ENCODE measurements at regions not wholly inside any gene's neighbourhood (a gene's known extent, or its start where the extent isn't known, plus 50 kb on each side); places are given as distances from the start of the nearest gene placed in this dataset.

GRCh38 chr11:133742353-133742752 is 103.0 kb downstream of the SPATA19 start:
- no peak for TF ChIP-seq CTCF (IDR thresholded peaks at IDR 0.05; ENCODE audit: unreplicated experiment)
- H3K36me3 Mint-ChIP-seq (ENCODE audit: insufficient read depth, unreplicated experiment) = no peaks in the 10 kb centered on the region
- intact Hi-C loops (cut with micrococcal nuclease; ENCODE audit: unreplicated experiment) = no loop called here
- DNase-seq = no peak
- no peak overlapping the region for H3K27ac Mint-ChIP-seq (ENCODE audit: unreplicated experiment)
- H3K27me3 Mint-ChIP-seq (ENCODE audit: unreplicated experiment) = no peaks in the 10 kb centered on the region
- H3K4me3 Mint-ChIP-seq (ENCODE audit: low read depth, unreplicated experiment) = no peak overlapping the region
- CTCF ChIA-PET = no interaction called here
- H3K4me1 Mint-ChIP-seq (ENCODE audit: low read depth, unreplicated experiment) = no peaks in the 10 kb centered on the region
- H3K9me3 Mint-ChIP-seq (ENCODE audit: low read depth, unreplicated experiment) = peaks cover 18% of the 10 kb centered on the region
- BruUV-seq (replicated peaks) = no TSS peak

GRCh38 chr11:133740963-133741362 is 104.3 kb downstream of the SPATA19 start:
- Mint-ChIP-seq H3K4me1 (ENCODE audit: low read depth, unreplicated experiment) (no peaks in the 10 kb centered on the region), H3K27me3 (ENCODE audit: unreplicated experiment) (no peaks in the 10 kb centered on the region), H3K9me3 (ENCODE audit: low read depth, unreplicated experiment) (peaks cover 19% of the 10 kb centered on the region), H3K36me3 (ENCODE audit: insufficient read depth, unreplicated experiment) (no peaks in the 10 kb centered on the region), H3K4me3 (ENCODE audit: low read depth, unreplicated experiment) (no peak overlapping the region), H3K27ac (ENCODE audit: unreplicated experiment) (no peak overlapping the region)
- TF ChIP-seq CTCF (IDR thresholded peaks at IDR 0.05; ENCODE audit: unreplicated experiment) = no peak
- no peak for DNase-seq
- CTCF ChIA-PET = no interaction called here
- no TSS peak for BruUV-seq (replicated peaks)
- intact Hi-C loops (cut with micrococcal nuclease; ENCODE audit: unreplicated experiment) = no loop called here

- H3K27ac Mint-ChIP-seq (ENCODE audit: unreplicated experiment) = no peak overlapping the region
- peaks cover 28% of the 10 kb centered on the region for H3K9me3 Mint-ChIP-seq (ENCODE audit: low read depth, unreplicated experiment)
- TF ChIP-seq CTCF (IDR thresholded peaks at IDR 0.05; ENCODE audit: unreplicated experiment) = no peak
- H3K27me3 Mint-ChIP-seq (ENCODE audit: unreplicated experiment) = no peaks in the 10 kb centered on the region
- BruUV-seq (replicated peaks) = no TSS peak
- H3K4me3 Mint-ChIP-seq (ENCODE audit: low read depth, unreplicated experiment) = no peak overlapping the region
- H3K36me3 Mint-ChIP-seq (ENCODE audit: insufficient read depth, unreplicated experiment) = no peaks in the 10 kb centered on the region
- intact Hi-C loops (cut with micrococcal nuclease; ENCODE audit: unreplicated experiment) = no loop called here
- CTCF ChIA-PET = no interaction called here
- no peak for DNase-seq
- no peaks in the 10 kb centered on the region for H3K4me1 Mint-ChIP-seq (ENCODE audit: low read depth, unreplicated experiment)
Measured at GRCh38 chr11:133739481-133739880, 105.8 kb downstream of the SPATA19 start.

GRCh38 chr11:133738624-133739023 is 106.7 kb downstream of the SPATA19 start:
- Mint-ChIP-seq H3K27ac (ENCODE audit: unreplicated experiment) (no peak overlapping the region), H3K9me3 (ENCODE audit: low read depth, unreplicated experiment) (peaks cover 29% of the 10 kb centered on the region), H3K36me3 (ENCODE audit: insufficient read depth, unreplicated experiment) (no peaks in the 10 kb centered on the region), H3K4me3 (ENCODE audit: low read depth, unreplicated experiment) (no peak overlapping the region), H3K4me1 (ENCODE audit: low read depth, unreplicated experiment) (no peaks in the 10 kb centered on the region), H3K27me3 (ENCODE audit: unreplicated experiment) (no peaks in the 10 kb centered on the region)
- DNase-seq = no peak
- BruUV-seq (replicated peaks) = no TSS peak
- TF ChIP-seq CTCF (IDR thresholded peaks at IDR 0.05; ENCODE audit: unreplicated experiment) = no peak
- intact Hi-C loops (cut with micrococcal nuclease; ENCODE audit: unreplicated experiment) = no loop called here
- CTCF ChIA-PET = no interaction called here

GRCh38 chr11:133733631-133734030 is 111.7 kb downstream of the SPATA19 start:
- TF ChIP-seq CTCF (IDR thresholded peaks at IDR 0.05; ENCODE audit: unreplicated experiment) = no peak
- DNase-seq = no peak
- Mint-ChIP-seq H3K27ac (ENCODE audit: unreplicated experiment) (no peak overlapping the region), H3K4me3 (ENCODE audit: low read depth, unreplicated experiment) (no peak overlapping the region), H3K27me3 (ENCODE audit: unreplicated experiment) (no peaks in the 10 kb centered on the region), H3K9me3 (ENCODE audit: low read depth, unreplicated experiment) (peaks cover 26% of the 10 kb centered on the region), H3K4me1 (ENCODE audit: low read depth, unreplicated experiment) (no peaks in the 10 kb centered on the region), H3K36me3 (ENCODE audit: insufficient read depth, unreplicated experiment) (no peaks in the 10 kb centered on the region)
- CTCF ChIA-PET = no interaction called here
- intact Hi-C loops (cut with micrococcal nuclease; ENCODE audit: unreplicated experiment) = no loop called here
- BruUV-seq (replicated peaks) = no TSS peak
